GM12878 (cell line): ENCODE measurements at regions not wholly inside any gene's neighbourhood (a gene's known extent, or its start where the extent isn't known, plus 50 kb on each side); places are given as distances from the start of the nearest gene placed in this dataset.

ENCODE experiments used
- ATAC-seq: fragments of 200-7000 bp; cut with Tn5 transposase; 3 replicates; pipeline ENCODE4 v1.9.1; 2020; ENCODE audit warnings: mild to moderate bottlenecking, moderate library complexity
- BruUV-seq: library from RNA; stranded (reverse); fragments of 400-500 nt; replicated peaks from 2 replicates; lab custom pipeline; 2021; lab: Mats Ljungman, UMichigan
- CTCF ChIA-PET: fragments of 300-600 bp; sonication (Branson Sonifier 250); formaldehyde crosslinking; extraction: SDS; loops from one replicate; lab custom pipeline; 2021; ENCODE audit warnings: inconsistent platforms; lab: Yijun Ruan, JAX
- POLR2A ChIA-PET: fragments of 350-600 bp; formaldehyde crosslinking; extraction: SDS; loops from one replicate; lab custom pipeline; 2021; ENCODE audit warnings: inconsistent platforms; lab: Charles Lee
- RAD21 ChIA-PET: fragments of 300-600 bp; sonication (Branson Sonifier 250); formaldehyde crosslinking; loops from one replicate; lab custom pipeline; 2023; ENCODE audit warnings: antibody characterized with exemption; ENCODE audit not compliant: unreplicated experiment; lab: Charles Lee
- SMC1A ChIA-PET: fragments of 300-600 bp; sonication (Branson Sonifier 250); formaldehyde crosslinking; loops from one replicate; lab custom pipeline; 2023; ENCODE audit not compliant: unreplicated experiment, uncharacterized antibody; lab: Charles Lee
- DNase-seq: peaks from one replicate; pipeline ENCODE4 v3.0.0-alpha.2; 2011; ENCODE audit warnings: low read depth, low spot score
- FAIRE-seq: peaks from 3 replicates; lab custom pipeline; 2011; peaks lifted over from hg19 to GRCh38; lab: Jason Lieb, UNC
- H2AFZ ChIP-seq: 2 replicates; pipeline ENCODE4 v1.6.0; 2011; ENCODE audit warnings: low read depth, low read length, control low read depth; ENCODE audit not compliant: control insufficient read depth
- H3K27ac ChIP-seq: 2 replicates; pipeline ENCODE4 v1.5.1; 2011; ENCODE audit warnings: control low read depth; ENCODE audit not compliant: control insufficient read depth, insufficient read depth
- H3K27me3 ChIP-seq, 2 experiments: replicated peaks in 1 of 2; 2 replicates each; pipeline versions ENCODE4 v1.6.0 to v1.6.1; 2011; ENCODE audit warnings: low read length in 1 of 2; ENCODE audit not compliant: control insufficient read depth in 2 of 2, insufficient read depth in 2 of 2
- H3K36me3 ChIP-seq, 2 experiments: 2 replicates each; pipeline ENCODE4 v1.5.1; 2011; ENCODE audit warnings: low read length in 1 of 2; ENCODE audit not compliant: control insufficient read depth in 2 of 2, insufficient read depth in 2 of 2
- H3K4me1 ChIP-seq: 2 replicates; pipeline ENCODE4 v1.6.1; 2011; ENCODE audit warnings: mild to moderate bottlenecking, low read length, moderate library complexity, mixed read lengths; ENCODE audit not compliant: control insufficient read depth, insufficient read depth
- H3K4me2 ChIP-seq: 2 replicates; pipeline ENCODE4 v1.6.0; 2011; ENCODE audit warnings: control low read depth; ENCODE audit not compliant: control insufficient read depth, insufficient read depth
- H3K4me3 ChIP-seq: fragments of 200-600 bp; sonication (generic); 2 replicates; pipeline ENCODE4 v1.5.1; 2016
- H3K79me2 ChIP-seq: 2 replicates; pipeline ENCODE4 v1.6.0; 2011; ENCODE audit warnings: low read length; ENCODE audit not compliant: control insufficient read depth, insufficient read depth
- H3K9ac ChIP-seq: 2 replicates; pipeline ENCODE4 v1.8.0; 2011; ENCODE audit warnings: low read length, control low read depth, mixed read lengths; ENCODE audit not compliant: control insufficient read depth, insufficient read depth
- H3K9me3 ChIP-seq: replicated peaks from 3 replicates; pipeline ENCODE4 v1.5.1; 2011; ENCODE audit warnings: mild to moderate bottlenecking, low read length; ENCODE audit not compliant: control insufficient read depth, insufficient read depth
- H4K20me1 ChIP-seq: 2 replicates; pipeline ENCODE4 v1.6.0; 2011; ENCODE audit not compliant: control insufficient read depth, insufficient read depth
- ATF3 ChIP-seq: IDR thresholded peaks from 2 replicates; pipeline ENCODE4 v1.6.1; 2011; ENCODE audit warnings: low read depth, mild to moderate bottlenecking, low read length, moderate library complexity, borderline replicate concordance; ENCODE audit errors: extremely low read depth
- BACH1 ChIP-seq: fragments of 450-650 bp; IDR thresholded peaks from 2 replicates; pipeline ENCODE4 v1.6.1; 2017; ENCODE audit warnings: mild to moderate bottlenecking, borderline replicate concordance
- CBFB ChIP-seq: IDR thresholded peaks from 2 replicates; pipeline ENCODE4 v1.6.1; 2016; ENCODE audit warnings: antibody characterized with exemption, low read depth
- CREM ChIP-seq: IDR thresholded peaks from 2 replicates; pipeline ENCODE4 v1.6.1; 2014; ENCODE audit warnings: antibody characterized with exemption, low read depth
- CTCF ChIP-seq, 3 experiments: IDR thresholded peaks in 2 of 3; conservative IDR thresholded peaks in 1 of 3; 2 replicates each; pipeline ENCODE4 v1.5.1; 2011; ENCODE audit warnings: low read depth in 3 of 3, low read length in 3 of 3, mild to moderate bottlenecking in 3 of 3, control low read depth in 2 of 3, moderate library complexity in 2 of 3, inconsistent platforms in 1 of 3, mixed read lengths in 1 of 3; ENCODE audit not compliant: control insufficient read depth in 2 of 3, insufficient read depth in 1 of 3; ENCODE audit errors: extremely low read depth in 1 of 3
- EGR1 ChIP-seq, 2 experiments: IDR thresholded peaks; 1 replicate in 1 of 2; 2 replicates in 1 of 2; pipeline ENCODE4 v1.6.1; 2011 to 2012; ENCODE audit warnings: low read depth in 2 of 2, low read length in 2 of 2, borderline replicate concordance in 1 of 2, mild to moderate bottlenecking in 1 of 2, moderate library complexity in 1 of 2
- ETV6 ChIP-seq, 2 experiments: fragments of 450-650 bp in 1 of 2; IDR thresholded peaks in 1 of 2; conservative IDR thresholded peaks in 1 of 2; 2 replicates each; pipeline ENCODE4 v1.6.1; 2014; ENCODE audit warnings: antibody characterized with exemption in 1 of 2, borderline replicate concordance in 1 of 2, low read depth in 1 of 2, mild to moderate bottlenecking in 1 of 2, moderate library complexity in 1 of 2
- EZH2 ChIP-seq: IDR thresholded peaks from 2 replicates; pipeline ENCODE4 v1.6.1; 2012; ENCODE audit warnings: low read depth, mild to moderate bottlenecking, control low read depth, inconsistent platforms, low read length, borderline replicate concordance; ENCODE audit not compliant: control insufficient read depth
- FOXK2 ChIP-seq: fragments of 450-650 bp; IDR thresholded peaks from 2 replicates; pipeline ENCODE4 v1.6.1; 2017; ENCODE audit warnings: mild to moderate bottlenecking, moderate library complexity
- HDGF ChIP-seq: fragments of 450-650 bp; IDR thresholded peaks from 2 replicates; pipeline ENCODE4 v1.6.1; 2016; ENCODE audit warnings: antibody characterized with exemption
- IRF3 ChIP-seq: fragments of 450-650 bp; IDR thresholded peaks from 2 replicates; pipeline ENCODE4 v1.6.1; 2014; ENCODE audit warnings: mild to moderate bottlenecking
- NR2C1 ChIP-seq: fragments of 450-650 bp; IDR thresholded peaks from 2 replicates; pipeline ENCODE4 v1.6.1; 2017; ENCODE audit warnings: antibody characterized with exemption, mild to moderate bottlenecking, moderate library complexity
- SIN3A ChIP-seq: IDR thresholded peaks from 2 replicates; pipeline ENCODE4 v1.6.1; 2012; ENCODE audit warnings: low read depth, low read length, improper control_type of control experiment
- SPI1 ChIP-seq: IDR thresholded peaks from 2 replicates; pipeline ENCODE4 v1.6.1; 2011; ENCODE audit warnings: low read depth, mild to moderate bottlenecking, low read length, moderate library complexity, borderline replicate concordance; ENCODE audit not compliant: insufficient read depth
- SREBF1 ChIP-seq: IDR thresholded peaks from 2 replicates; pipeline ENCODE4 v1.6.1; 2012; ENCODE audit warnings: mild to moderate bottlenecking, low read length
- TBL1XR1 ChIP-seq: IDR thresholded peaks from 2 replicates; pipeline ENCODE4 v1.6.1; 2012; ENCODE audit warnings: low read depth, low read length, improper control_type of control experiment
- USF1 ChIP-seq: IDR thresholded peaks from 2 replicates; pipeline ENCODE4 v1.6.1; 2011; ENCODE audit warnings: borderline replicate concordance, low read depth, mild to moderate bottlenecking, moderate library complexity, mixed read lengths, low read length; ENCODE audit not compliant: insufficient read depth; ENCODE audit errors: extremely low read length
- ZBED1 ChIP-seq: IDR thresholded peaks from 2 replicates; pipeline ENCODE4 v1.6.1; 2016; ENCODE audit warnings: borderline replicate concordance
- ZNF24 ChIP-seq: fragments of 450-650 bp; IDR thresholded peaks from 2 replicates; pipeline ENCODE4 v1.6.1; 2017; ENCODE audit warnings: antibody characterized with exemption, mild to moderate bottlenecking
- ZNF274 ChIP-seq: IDR thresholded peaks from one replicate; pipeline ENCODE4 v1.8.0; 2011; ENCODE audit not compliant: insufficient read length, insufficient read depth
- WGBS: methylation state at CpG from one replicate; pipeline ENCODE4 v1.1.6; 2016; ENCODE audit warnings: low lambda C conversion rate; ENCODE audit not compliant: insufficient replicate concordance, insufficient coverage; ENCODE audit errors: missing lambda C conversion rate; 5-methylcytosine and 5-hydroxymethylcytosine counted together
- in situ Hi-C: fragments of 300-500 bp; cut with MboI; formaldehyde crosslinking; loops from 9 replicates; pipeline ENCODE4 v1.14.3; 2018; ENCODE audit warnings: mixed read lengths
- intact Hi-C: fragments of 100-400 bp; cut with micrococcal nuclease; formaldehyde crosslinking; loops from one replicate; pipeline ENCODE4 v1.14.2; 2022; ENCODE audit not compliant: unreplicated experiment

GRCh38 chr10:33627611-33628010, 293.1 kb upstream of the NRP1 start (continued):
- TF ChIP-seq EZH2, result no peak
- no peak for TF ChIP-seq ETV6 (conservative IDR thresholded peaks at IDR 0.05 in 1 of 2, IDR thresholded peaks at IDR 0.05 in 1 of 2; ENCODE audit: borderline replicate concordance in 1 of 2, low read depth in 1 of 2)
- no peak for TF ChIP-seq HDGF
- no peak for TF ChIP-seq FOXK2
- TF ChIP-seq SPI1, result no peak
- TF ChIP-seq SREBF1, result no peak
- TF ChIP-seq ATF3, result no peak
- TF ChIP-seq ZNF274, result no peak
- TF ChIP-seq NR2C1, result no peak
- no peak for TF ChIP-seq ZBED1

GRCh38 chr10:33626798-33627466, 292.5 kb upstream of the NRP1 start:
- no peaks in the 10 kb centered on the region for H3K4me1 ChIP-seq
- no peak overlapping the region for H3K4me3 ChIP-seq
- ATAC-seq (no peak), DNase-seq (no peak), FAIRE-seq (no peak)
- ChIA-PET CTCF (no interaction called here), POLR2A (interaction anchor here (0.5 kb wide), 1 partner anchor 139 kb away, joined by 4 read pairs; no protein-coding TSS in a partner anchor), RAD21 (no interaction called here), SMC1A (interaction anchor here (0.6 kb wide), 1 partner anchor 404 kb away, joined by 3 read pairs; no protein-coding TSS in a partner anchor)
- WGBS, result 31% methylated on average over 3 of the region's 3 CpGs
- no peaks in the 10 kb centered on the region for H3K79me2 ChIP-seq
- BruUV-seq, result no TSS peak
- no peaks in the 10 kb centered on the region for H3K36me3 ChIP-seq
- H3K9ac ChIP-seq, result no peak overlapping the region
- H3K4me2 ChIP-seq, result no peak overlapping the region
- H4K20me1 ChIP-seq, result no peaks in the 10 kb centered on the region
- no peak overlapping the region for H3K27ac ChIP-seq
- intact Hi-C loops, result no loop called here
- no peaks in the 10 kb centered on the region for H3K27me3 ChIP-seq
- no peaks in the 10 kb centered on the region for H3K9me3 ChIP-seq
- in situ Hi-C loops, result no loop called here
- H2AFZ ChIP-seq, result no peak overlapping the region
- TF ChIP-seq EGR1 (IDR thresholded peaks at IDR 0.05; ENCODE audit: borderline replicate concordance in 1 of 2, low read depth in 2 of 2, low read length in 2 of 2) (no peak), FOXK2 (no peak), USF1 (no peak), CREM (no peak), ZNF24 (no peak), CBFB (no peak), CTCF (IDR thresholded peaks at IDR 0.05 in 2 of 3, conservative IDR thresholded peaks at IDR 0.05 in 1 of 3; ENCODE audit: control insufficient read depth in 2 of 3, extremely low read depth in 1 of 3, insufficient read depth in 1 of 3, low read depth in 3 of 3, low read length in 3 of 3) (no peak), IRF3 (no peak), TBL1XR1 (no peak), BACH1 (no peak), SIN3A (no peak)
